Smooth muscle cell (in vitro differentiated cells): ENCODE measurements at regions not wholly inside any gene's neighbourhood (a gene's known extent, or its start where the extent isn't known, plus 50 kb on each side); places are given as distances from the start of the nearest gene placed in this dataset.

Source experiments
- DNase-seq: peaks from one replicate; lab custom pipeline; 2025; ENCODE audit not compliant: unreplicated experiment; lab: John Stamatoyannopoulos, UW
- H2AFZ ChIP-seq: fragments of 200-600 bp; sonication (generic); 2 replicates; pipeline ENCODE4 v1.6.0; 2016; ENCODE audit warnings: antibody characterized with exemption, low read depth, mild to moderate bottlenecking
- H3F3A ChIP-seq: fragments of 200-600 bp; sonication (generic); 2 replicates; pipeline ENCODE4 v1.6.0; 2017; ENCODE audit warnings: antibody characterized with exemption, low read depth
- H3K27ac ChIP-seq: fragments of 200-600 bp; sonication (generic); 2 replicates; pipeline ENCODE4 v1.5.1; 2016; ENCODE audit warnings: low read depth, mild to moderate bottlenecking
- H3K27me3 ChIP-seq: fragments of 200-600 bp; sonication (generic); 2 replicates; pipeline ENCODE4 v1.6.1; 2016; ENCODE audit warnings: low read depth, mild to moderate bottlenecking
- H3K36me3 ChIP-seq: fragments of 200-600 bp; sonication (generic); 2 replicates; pipeline ENCODE4 v1.5.1; 2016; ENCODE audit warnings: low read depth
- H3K4me1 ChIP-seq: fragments of 200-600 bp; sonication (generic); 2 replicates; pipeline ENCODE4 v1.5.1; 2016; ENCODE audit warnings: low read depth
- H3K4me2 ChIP-seq: fragments of 200-600 bp; sonication (generic); 2 replicates; pipeline ENCODE4 v1.6.0; 2016; ENCODE audit warnings: mild to moderate bottlenecking
- H3K4me3 ChIP-seq: fragments of 200-600 bp; sonication (generic); 2 replicates; pipeline ENCODE4 v1.5.1; 2016; ENCODE audit warnings: mild to moderate bottlenecking
- H3K79me2 ChIP-seq: fragments of 200-600 bp; sonication (generic); 2 replicates; pipeline ENCODE4 v1.6.0; 2016; ENCODE audit warnings: low read depth, mild to moderate bottlenecking
- H3K9ac ChIP-seq: fragments of 200-600 bp; sonication (generic); 2 replicates; pipeline ENCODE4 v1.6.0; 2016; ENCODE audit warnings: low read depth
- H3K9me3 ChIP-seq: fragments of 200-600 bp; sonication (generic); replicated peaks from 2 replicates; pipeline ENCODE4 v1.5.1; 2016; ENCODE audit warnings: low read depth
- H4K20me1 ChIP-seq: fragments of 200-600 bp; sonication (generic); 2 replicates; pipeline ENCODE4 v1.6.0; 2016; ENCODE audit warnings: low read depth
- WGBS: methylation state at CpG from one replicate; pipeline ENCODE4 v1.1.7; 2016; ENCODE audit warnings: low lambda C conversion rate; 5-methylcytosine and 5-hydroxymethylcytosine counted together
- TF ChIP-seq, protein P1 (sequence below): fragments of 200-600 bp; sonication (generic); IDR thresholded peaks from 2 replicates; pipeline ENCODE4 v1.5.1; 2017; ENCODE audit warnings: borderline replicate concordance, mild to moderate bottlenecking, antibody characterized with exemption; ENCODE audit not compliant: insufficient read depth, poor library complexity, severe bottlenecking

DNA sequence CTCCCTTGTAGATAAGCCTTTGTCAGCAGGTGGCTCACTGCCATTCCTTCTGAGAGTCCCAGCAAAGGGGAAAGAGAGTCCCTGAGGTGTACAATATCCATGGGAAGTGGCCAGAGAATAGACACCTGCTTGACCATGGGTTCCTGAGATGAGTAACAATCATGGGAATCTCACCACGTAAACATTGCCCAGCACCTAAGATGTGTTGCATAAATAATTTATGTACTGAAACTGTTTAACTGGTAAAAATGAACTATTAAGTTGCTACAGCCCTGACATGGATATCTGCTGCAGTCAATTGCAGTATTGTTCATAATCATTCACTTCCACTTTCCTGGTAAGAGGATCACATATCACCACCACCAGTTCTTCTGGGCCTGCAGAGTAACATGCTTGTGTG lies 123.8 kb upstream of the INHBA start:
- H3K4me3 ChIP-seq: no peak overlapping the region
- H3K27me3 ChIP-seq: no peaks in the 10 kb centered on the region
- no peak for DNase-seq
- no peaks in the 10 kb centered on the region for H4K20me1 ChIP-seq
- no peak overlapping the region for H2AFZ ChIP-seq
- H3K9ac ChIP-seq: no peak overlapping the region
- H3K9me3 ChIP-seq: no peaks in the 10 kb centered on the region
- H3K27ac ChIP-seq: no peak overlapping the region
- H3K4me2 ChIP-seq: no peak overlapping the region
- H3K36me3 ChIP-seq: no peaks in the 10 kb centered on the region
- TF ChIP-seq, protein P1, sequence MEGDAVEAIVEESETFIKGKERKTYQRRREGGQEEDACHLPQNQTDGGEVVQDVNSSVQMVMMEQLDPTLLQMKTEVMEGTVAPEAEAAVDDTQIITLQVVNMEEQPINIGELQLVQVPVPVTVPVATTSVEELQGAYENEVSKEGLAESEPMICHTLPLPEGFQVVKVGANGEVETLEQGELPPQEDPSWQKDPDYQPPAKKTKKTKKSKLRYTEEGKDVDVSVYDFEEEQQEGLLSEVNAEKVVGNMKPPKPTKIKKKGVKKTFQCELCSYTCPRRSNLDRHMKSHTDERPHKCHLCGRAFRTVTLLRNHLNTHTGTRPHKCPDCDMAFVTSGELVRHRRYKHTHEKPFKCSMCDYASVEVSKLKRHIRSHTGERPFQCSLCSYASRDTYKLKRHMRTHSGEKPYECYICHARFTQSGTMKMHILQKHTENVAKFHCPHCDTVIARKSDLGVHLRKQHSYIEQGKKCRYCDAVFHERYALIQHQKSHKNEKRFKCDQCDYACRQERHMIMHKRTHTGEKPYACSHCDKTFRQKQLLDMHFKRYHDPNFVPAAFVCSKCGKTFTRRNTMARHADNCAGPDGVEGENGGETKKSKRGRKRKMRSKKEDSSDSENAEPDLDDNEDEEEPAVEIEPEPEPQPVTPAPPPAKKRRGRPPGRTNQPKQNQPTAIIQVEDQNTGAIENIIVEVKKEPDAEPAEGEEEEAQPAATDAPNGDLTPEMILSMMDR: no peak
- peaks cover 5% of the 10 kb centered on the region for H3K4me1 ChIP-seq
- no peaks in the 10 kb centered on the region for H3F3A ChIP-seq
- 96% methylated on average over 1 of the region's 1 CpG for WGBS
- H3K79me2 ChIP-seq: no peaks in the 10 kb centered on the region

DNA sequence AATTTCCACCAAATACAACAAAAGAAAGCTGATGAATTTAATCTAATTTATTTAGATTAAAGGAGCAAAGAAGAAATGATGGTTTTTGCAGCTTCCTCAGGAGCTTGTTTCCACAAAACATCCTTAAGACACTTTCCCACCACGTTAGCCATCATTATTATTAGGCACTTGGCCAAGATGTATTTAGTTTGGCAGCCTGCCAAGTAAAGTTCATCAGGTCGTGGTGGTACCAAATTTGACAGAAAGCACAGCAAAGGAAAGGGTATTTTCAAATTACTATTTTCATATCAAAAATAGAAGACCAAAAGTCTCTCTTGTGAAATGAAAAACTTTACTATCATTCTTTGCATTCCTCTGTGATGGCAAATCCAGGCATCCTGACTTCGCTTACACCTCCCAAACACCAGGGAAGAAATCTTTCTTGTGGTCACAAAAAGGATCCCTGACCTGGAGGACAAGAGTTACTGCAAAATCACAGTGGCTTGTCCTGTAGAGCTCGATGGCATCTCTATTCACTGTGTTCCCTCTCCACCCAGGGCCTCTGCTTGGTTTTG lies 123.1 kb upstream of the INHBA start:
- H2AFZ ChIP-seq: no peak overlapping the region
- no peaks in the 10 kb centered on the region for H3K36me3 ChIP-seq
- H3K4me3 ChIP-seq: no peak overlapping the region
- no peaks in the 10 kb centered on the region for H4K20me1 ChIP-seq
- 61% methylated on average over 4 of the region's 4 CpGs for whole genome bisulfite sequencing
- H3K4me2 ChIP-seq: no peak overlapping the region
- no peaks in the 10 kb centered on the region for H3K9me3 ChIP-seq
- no peaks in the 10 kb centered on the region for H3K79me2 ChIP-seq
- no peaks in the 10 kb centered on the region for H3F3A ChIP-seq
- H3K4me1 ChIP-seq: peaks cover 5% of the 10 kb centered on the region
- no peaks in the 10 kb centered on the region for H3K27me3 ChIP-seq
- TF ChIP-seq, protein P1: no peak
- no peak for DNase-seq
- no peak overlapping the region for H3K9ac ChIP-seq
- H3K27ac ChIP-seq: no peak overlapping the region

GRCh38 chr7:41824284-41824683 lies 121.4 kb upstream of the INHBA start:
- no peak overlapping the region for H3K4me2 ChIP-seq
- WGBS: 66% methylated on average over 2 of the region's 2 CpGs
- no peak overlapping the region for H3K4me3 ChIP-seq
- no peaks in the 10 kb centered on the region for H3K27me3 ChIP-seq
- no peaks in the 10 kb centered on the region for H3K9me3 ChIP-seq
- H3K36me3 ChIP-seq: no peaks in the 10 kb centered on the region
- H4K20me1 ChIP-seq: no peaks in the 10 kb centered on the region
- H3K27ac ChIP-seq: no peak overlapping the region
- H3K79me2 ChIP-seq: no peaks in the 10 kb centered on the region
- TF ChIP-seq, protein P1: no peak
- no peak overlapping the region for H2AFZ ChIP-seq
- H3K4me1 ChIP-seq: peaks cover 5% of the 10 kb centered on the region
- DNase-seq: no peak
- no peak overlapping the region for H3K9ac ChIP-seq
- H3F3A ChIP-seq: no peaks in the 10 kb centered on the region

DNA sequence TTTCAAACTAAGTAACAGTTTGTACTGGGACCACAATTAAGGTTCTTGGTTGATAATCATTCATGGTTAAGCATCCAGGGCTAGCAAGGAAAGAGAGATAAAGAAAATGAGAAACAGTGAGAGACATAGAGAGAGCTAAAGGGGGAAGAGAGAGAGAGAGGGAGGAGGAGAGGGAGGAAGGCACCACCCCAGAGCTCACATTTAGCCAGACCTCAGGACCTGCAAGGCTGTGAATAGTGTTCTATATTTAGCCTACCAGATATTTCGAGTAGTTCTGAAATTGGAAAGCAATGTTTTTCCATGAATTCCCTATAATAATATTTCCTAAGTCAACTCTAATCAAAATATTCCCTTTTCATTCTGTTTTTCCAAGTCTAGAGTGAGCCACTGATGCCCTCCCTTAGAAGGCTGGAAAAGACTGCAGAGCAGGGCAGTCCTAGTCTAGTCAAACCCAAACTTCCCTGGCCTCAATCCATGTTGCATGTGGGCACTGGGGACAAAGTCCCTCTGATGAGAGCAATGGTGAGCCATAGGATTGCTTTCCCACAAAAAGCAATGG lies 119.4 kb upstream of the INHBA start:
- no peak overlapping the region for H2AFZ ChIP-seq
- H3K4me2 ChIP-seq: no peak overlapping the region
- H3F3A ChIP-seq: no peaks in the 10 kb centered on the region
- WGBS: 50% methylated on average over 1 of the region's 1 CpG
- no peaks in the 10 kb centered on the region for H3K9me3 ChIP-seq
- H3K27ac ChIP-seq: no peak overlapping the region
- H3K27me3 ChIP-seq: no peaks in the 10 kb centered on the region
- TF ChIP-seq, protein P1: no peak
- no peaks in the 10 kb centered on the region for H3K36me3 ChIP-seq
- H3K79me2 ChIP-seq: no peaks in the 10 kb centered on the region
- H4K20me1 ChIP-seq: no peaks in the 10 kb centered on the region
- DNase-seq: no peak
- peaks cover 5% of the 10 kb centered on the region for H3K4me1 ChIP-seq
- H3K4me3 ChIP-seq: no peak overlapping the region
- no peak overlapping the region for H3K9ac ChIP-seq
